Neural cell (in vitro differentiated cells): ENCODE measurements at regions not wholly inside any gene's neighbourhood (a gene's known extent, or its start where the extent isn't known, plus 50 kb on each side); places are given as distances from the start of the nearest gene placed in this dataset.
"Not testable (repeated sequence)": the region's sequence is repeated elsewhere in the genome, so short reads cannot be mapped to it uniquely, and the experiment has no call there.

Source experiments
- H2AFZ ChIP-seq: fragments of 200-600, 300-800 bp; sonication (generic), shearing (Covaris generic); 2 replicates; pipeline ENCODE4 v1.6.0; 2014; ENCODE audit warnings: low read depth, mild to moderate bottlenecking, antibody characterized with exemption, low read length, moderate library complexity
- H3F3A ChIP-seq: fragments of 200-600 bp; shearing (Covaris generic); 2 replicates; pipeline ENCODE4 v1.6.1; 2016; ENCODE audit warnings: mild to moderate bottlenecking, moderate library complexity, mixed read lengths, antibody characterized with exemption, low read length; ENCODE audit not compliant: insufficient read depth, poor library complexity, severe bottlenecking
- H3K27ac ChIP-seq: fragments of 200-600, 300-800 bp; sonication (generic), shearing (Covaris generic); 2 replicates; pipeline ENCODE4 v1.5.1; 2014; ENCODE audit warnings: mild to moderate bottlenecking, low read length, moderate library complexity
- H3K27me3 ChIP-seq: fragments of 300-800, 200-600 bp; sonication (generic), shearing (Covaris generic); 2 replicates; pipeline ENCODE4 v1.6.0; 2014; ENCODE audit warnings: mild to moderate bottlenecking, low read depth, low read length, moderate library complexity; ENCODE audit not compliant: insufficient read depth
- H3K36me3 ChIP-seq: fragments of 300-800, 200-600 bp; sonication (generic), shearing (Covaris generic); 2 replicates; pipeline ENCODE4 v1.5.1; 2014; ENCODE audit warnings: mild to moderate bottlenecking, antibody characterized with exemption, low read length, moderate library complexity; ENCODE audit not compliant: insufficient read depth
- H3K4me2 ChIP-seq: fragments of 300-800, 200-600 bp; sonication (generic), shearing (Covaris generic); 2 replicates; pipeline ENCODE4 v1.6.0; 2014; ENCODE audit warnings: mild to moderate bottlenecking, low read length
- H3K4me3 ChIP-seq: fragments of 300-800, 200-600 bp; sonication (generic), shearing (Covaris generic); 2 replicates; pipeline ENCODE4 v1.5.1; 2014; ENCODE audit warnings: mild to moderate bottlenecking, low read length, moderate library complexity
- H3K79me2 ChIP-seq: fragments of 200-600 bp; shearing (Covaris generic); replicated peaks from 2 replicates; pipeline ENCODE4 v1.6.0; 2014; ENCODE audit warnings: mild to moderate bottlenecking, low read length, moderate library complexity; ENCODE audit not compliant: insufficient read depth
- H3K9ac ChIP-seq: fragments of 300-800, 200-600 bp; sonication (generic), shearing (Covaris generic); 2 replicates; pipeline ENCODE4 v1.6.1; 2016; ENCODE audit warnings: mild to moderate bottlenecking, low read length, mixed read lengths
- H3K9me2 ChIP-seq: fragments of 200-600 bp; shearing (Covaris generic); 2 replicates; pipeline ENCODE4 v1.6.1; 2016; ENCODE audit warnings: mild to moderate bottlenecking, low read length, mixed read lengths; ENCODE audit not compliant: insufficient read depth
- H3K9me3 ChIP-seq: fragments of 200-600, 300-800 bp; sonication (generic), shearing (Covaris generic); 2 replicates; pipeline ENCODE4 v1.6.1; 2016; ENCODE audit warnings: mild to moderate bottlenecking, mixed run types, low read length, moderate library complexity, mixed read lengths
- H4K20me1 ChIP-seq: fragments of 200-600 bp; shearing (Covaris generic); 2 replicates; pipeline ENCODE4 v1.6.1; 2016; ENCODE audit warnings: mild to moderate bottlenecking, mixed run types; ENCODE audit not compliant: insufficient read depth
- EP300 ChIP-seq: fragments of 450-650 bp; conservative IDR thresholded peaks from 2 replicates; pipeline ENCODE4 v1.6.1; 2014; ENCODE audit warnings: antibody characterized with exemption, mild to moderate bottlenecking, moderate library complexity; ENCODE audit not compliant: poor library complexity, severe bottlenecking
- EZH2 ChIP-seq: fragments of 200-600, 300-800 bp; shearing (Covaris generic), sonication (generic); IDR thresholded peaks from 2 replicates; pipeline ENCODE4 v1.6.1; 2014; ENCODE audit warnings: antibody characterized with exemption, low read length, borderline replicate concordance, mild to moderate bottlenecking; ENCODE audit not compliant: insufficient read depth, poor library complexity, severe bottlenecking
- MXI1 ChIP-seq: fragments of 450-650 bp; conservative IDR thresholded peaks from 2 replicates; pipeline ENCODE4 v1.6.1; 2014; ENCODE audit warnings: antibody characterized with exemption, mild to moderate bottlenecking; ENCODE audit not compliant: poor library complexity, severe bottlenecking
- POLR2AphosphoS5 ChIP-seq: IDR thresholded peaks from 2 replicates; pipeline ENCODE4 v1.6.1; 2012
- RAD21 ChIP-seq: fragments of 450-650 bp; conservative IDR thresholded peaks from 2 replicates; pipeline ENCODE4 v1.6.1; 2014; ENCODE audit warnings: antibody characterized with exemption, mild to moderate bottlenecking, moderate library complexity
- REST ChIP-seq: IDR thresholded peaks from 2 replicates; pipeline ENCODE4 v1.6.1; 2012; ENCODE audit warnings: borderline replicate concordance
- SMC3 ChIP-seq: fragments of 450-650 bp; conservative IDR thresholded peaks from 2 replicates; pipeline ENCODE4 v1.6.1; 2014; ENCODE audit warnings: antibody characterized with exemption, mild to moderate bottlenecking, moderate library complexity; ENCODE audit not compliant: poor library complexity
- TAF1 ChIP-seq: IDR thresholded peaks from 2 replicates; pipeline ENCODE4 v1.6.1; 2012; ENCODE audit warnings: low read depth
- TF ChIP-seq, protein P1 (sequence below): fragments of 450-650 bp; IDR thresholded peaks from 2 replicates; pipeline ENCODE4 v1.5.1; 2014; ENCODE audit warnings: antibody characterized with exemption, mild to moderate bottlenecking, moderate library complexity; ENCODE audit not compliant: poor library complexity, severe bottlenecking

DNA sequence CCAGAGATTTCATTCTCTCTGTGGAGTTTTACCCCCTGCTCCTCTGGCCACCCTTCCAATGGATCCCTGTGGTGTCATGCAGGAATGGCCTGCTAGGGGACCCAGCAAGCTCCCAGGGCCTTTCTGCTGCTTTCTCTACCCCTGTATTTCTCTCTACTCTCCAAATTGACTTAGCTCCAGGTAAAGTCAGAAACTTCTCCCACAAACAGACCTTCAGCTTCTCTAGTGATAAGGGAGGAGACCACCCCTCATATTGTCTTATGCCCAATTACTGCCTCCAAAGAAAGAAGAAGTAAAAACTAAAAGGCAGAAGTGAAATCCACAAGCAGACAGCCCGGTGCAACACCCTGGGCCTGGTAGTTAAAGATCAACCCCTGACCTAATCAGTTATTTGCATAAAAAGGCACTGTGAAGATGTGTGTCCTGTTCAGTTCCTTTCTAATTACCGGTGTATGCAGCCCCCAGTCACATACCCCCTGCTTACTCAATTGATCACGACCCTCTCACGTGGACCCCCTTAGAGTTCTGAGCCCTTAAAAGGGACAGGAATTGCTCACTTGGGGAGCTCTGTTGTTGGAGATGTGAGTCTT, 104.7 kb upstream of the EPB41L4A start:
- not testable (repeated sequence) for H3K9me3 ChIP-seq, H4K20me1 ChIP-seq, H2AFZ ChIP-seq, H3K4me2 ChIP-seq, H3K9me2 ChIP-seq, H3K79me2 ChIP-seq, H3F3A ChIP-seq, H3K36me3 ChIP-seq, H3K27ac ChIP-seq, H3K9ac ChIP-seq, H3K4me3 ChIP-seq, H3K27me3 ChIP-seq

- Histone ChIP-seq H3K4me3 (no peak overlapping the region), H3K27me3 (no peaks in the 10 kb centered on the region), H3F3A (no peaks in the 10 kb centered on the region), H4K20me1 (no peaks in the 10 kb centered on the region), H2AFZ (no peak overlapping the region), H3K27ac (no peak overlapping the region), H3K9ac (no peak overlapping the region), H3K4me2 (no peak overlapping the region), H3K36me3 (no peaks in the 10 kb centered on the region), H3K79me2 (no peaks in the 10 kb centered on the region), H3K9me2 (no peaks in the 10 kb centered on the region), H3K9me3 (no peaks in the 10 kb centered on the region)
- TF ChIP-seq EP300 = no peak
- no peak for TF ChIP-seq RAD21
- no peak for TF ChIP-seq TAF1
- no peak for TF ChIP-seq SMC3
- no peak for TF ChIP-seq REST
- TF ChIP-seq EZH2 = no peak
- no peak for TF ChIP-seq MXI1
- TF ChIP-seq, protein P1, sequence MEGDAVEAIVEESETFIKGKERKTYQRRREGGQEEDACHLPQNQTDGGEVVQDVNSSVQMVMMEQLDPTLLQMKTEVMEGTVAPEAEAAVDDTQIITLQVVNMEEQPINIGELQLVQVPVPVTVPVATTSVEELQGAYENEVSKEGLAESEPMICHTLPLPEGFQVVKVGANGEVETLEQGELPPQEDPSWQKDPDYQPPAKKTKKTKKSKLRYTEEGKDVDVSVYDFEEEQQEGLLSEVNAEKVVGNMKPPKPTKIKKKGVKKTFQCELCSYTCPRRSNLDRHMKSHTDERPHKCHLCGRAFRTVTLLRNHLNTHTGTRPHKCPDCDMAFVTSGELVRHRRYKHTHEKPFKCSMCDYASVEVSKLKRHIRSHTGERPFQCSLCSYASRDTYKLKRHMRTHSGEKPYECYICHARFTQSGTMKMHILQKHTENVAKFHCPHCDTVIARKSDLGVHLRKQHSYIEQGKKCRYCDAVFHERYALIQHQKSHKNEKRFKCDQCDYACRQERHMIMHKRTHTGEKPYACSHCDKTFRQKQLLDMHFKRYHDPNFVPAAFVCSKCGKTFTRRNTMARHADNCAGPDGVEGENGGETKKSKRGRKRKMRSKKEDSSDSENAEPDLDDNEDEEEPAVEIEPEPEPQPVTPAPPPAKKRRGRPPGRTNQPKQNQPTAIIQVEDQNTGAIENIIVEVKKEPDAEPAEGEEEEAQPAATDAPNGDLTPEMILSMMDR = no peak
- TF ChIP-seq POLR2AphosphoS5 = no peak
Observed at GRCh38 chr5:112525217-112525616, 106.1 kb upstream of the EPB41L4A start.

GRCh38 chr5:112528928-112529327, 109.9 kb upstream of the EPB41L4A start:
- Histone ChIP-seq H2AFZ (no peak overlapping the region), H3K9me2 (no peaks in the 10 kb centered on the region), H3K27me3 (no peaks in the 10 kb centered on the region), H3K9me3 (no peaks in the 10 kb centered on the region), H3K4me3 (no peak overlapping the region), H4K20me1 (no peaks in the 10 kb centered on the region), H3K4me2 (no peak overlapping the region), H3K79me2 (no peaks in the 10 kb centered on the region), H3K27ac (no peak overlapping the region), H3F3A (no peaks in the 10 kb centered on the region), H3K36me3 (no peaks in the 10 kb centered on the region), H3K9ac (no peak overlapping the region)
- TF ChIP-seq POLR2AphosphoS5 (no peak), TAF1 (no peak), MXI1 (no peak), RAD21 (no peak), EP300 (no peak), SMC3 (no peak), EZH2 (no peak), REST (no peak)
- TF ChIP-seq, protein P1 = no peak
